Activated CD4-positive, alpha-beta T cell treated with anti-CD3 and anti-CD28 coated beads, Interleukin-2, amount 50 U/mL, for 16 hours (primary cell): ENCODE measurements at regions not wholly inside any gene's neighbourhood (a gene's known extent, or its start where the extent isn't known, plus 50 kb on each side); places are given as distances from the start of the nearest gene placed in this dataset.
A peak's percentile ranks its signal among the peaks of the same experiment; 100 is the strongest.

ENCODE experiments used
- DNase-seq: peaks from one replicate; pipeline ENCODE4 v3.0.0-alpha.2; 2020

- no peak for DNase-seq
Observed at GRCh38 chr15:69962561-69962960, 135.2 kb downstream of the TLE3 start.

GRCh38 chr15:69963385-69963784 is 134.3 kb downstream of the TLE3 start:
- DNase-seq: no peak

- no peak for DNase-seq
Observed at GRCh38 chr15:69971771-69972170, 125.9 kb downstream of the TLE3 start.

- no peak for DNase-seq
Observed at GRCh38 chr15:69972436-69972835, 125.3 kb downstream of the TLE3 start.

- DNase-seq: peak; percentile 59
Observed at GRCh38 chr15:69973102-69973714, 124.5 kb downstream of the TLE3 start.

- no peak for DNase-seq
Observed at GRCh38 chr15:69973880-69974279, 123.8 kb downstream of the TLE3 start.

GRCh38 chr15:69974321-69974720 is 123.4 kb downstream of the TLE3 start:
- no peak for DNase-seq

- DNase-seq: peak; percentile 75
Observed at GRCh38 chr15:69976366-69976994, 121.2 kb downstream of the TLE3 start.

GRCh38 chr15:69978603-69979002 is 119.1 kb downstream of the TLE3 start:
- DNase-seq: no peak

GRCh38 chr15:69979262-69979661 is 118.5 kb downstream of the TLE3 start:
- DNase-seq: no peak

GRCh38 chr15:69979783-69980182 is 117.9 kb downstream of the TLE3 start:
- no peak for DNase-seq

- DNase-seq: no peak
Observed at GRCh38 chr15:69980341-69981059, 117.2 kb downstream of the TLE3 start.

- no peak for DNase-seq
Observed at GRCh38 chr15:69982037-69982436, 115.7 kb downstream of the TLE3 start.

- no peak for DNase-seq
Observed at GRCh38 chr15:69983696-69984265, 113.9 kb downstream of the TLE3 start.

- DNase-seq: no peak
Observed at GRCh38 chr15:69987492-69988489, 109.9 kb downstream of the TLE3 start.

- no peak for DNase-seq
Observed at GRCh38 chr15:69988541-69989225, 109.0 kb downstream of the TLE3 start.

GRCh38 chr15:69990566-69991421 is 106.9 kb downstream of the TLE3 start:
- no peak for DNase-seq

- DNase-seq: no peak
Observed at GRCh38 chr15:69991551-69991980, 106.2 kb downstream of the TLE3 start.

- DNase-seq: no peak
Observed at GRCh38 chr15:69992348-69992747, 105.4 kb downstream of the TLE3 start.

- no peak for DNase-seq
Observed at GRCh38 chr15:69994429-69995205, 103.1 kb downstream of the TLE3 start.
